CD4-positive, alpha-beta T cell treated with Interleukin-12 subunit alpha and Interleukin-12 subunit beta, for 1 hour (primary cell): ENCODE measurements at regions not wholly inside any gene's neighbourhood (a gene's known extent, or its start where the extent isn't known, plus 50 kb on each side); places are given as distances from the start of the nearest gene placed in this dataset.
"Not testable (repeated sequence)": the region's sequence is repeated elsewhere in the genome, so short reads cannot be mapped to it uniquely, and the experiment has no call there.

ENCODE experiments used
- DNase-seq: peaks from one replicate; pipeline ENCODE4 v3.0.0-alpha.2; 2020

- no peak for DNase-seq
Observed at GRCh38 chr4:133450813-133451212, 301.7 kb downstream of the PCDH10 start.

- no peak for DNase-seq
Observed at GRCh38 chr4:133440404-133440803, 291.3 kb downstream of the PCDH10 start.

- DNase-seq = no peak
Observed at GRCh38 chr4:133439830-133440229, 290.7 kb downstream of the PCDH10 start.

GRCh38 chr4:133424605-133425004, 275.5 kb downstream of the PCDH10 start:
- DNase-seq = no peak

GRCh38 chr4:133403913-133404312, 254.8 kb downstream of the PCDH10 start:
- no peak for DNase-seq

GRCh38 chr4:133402616-133403015, 253.5 kb downstream of the PCDH10 start:
- DNase-seq = no peak

GRCh38 chr4:133394971-133395627, 246.0 kb downstream of the PCDH10 start:
- no peak for DNase-seq

GRCh38 chr4:133390198-133390855, 241.2 kb downstream of the PCDH10 start:
- DNase-seq = no peak

- DNase-seq = no peak
Observed at GRCh38 chr4:133389029-133389428, 239.9 kb downstream of the PCDH10 start.

- no peak for DNase-seq
Observed at GRCh38 chr4:133385161-133385954, 236.3 kb downstream of the PCDH10 start.

- no peak for DNase-seq
Observed at GRCh38 chr4:133379681-133380438, 230.8 kb downstream of the PCDH10 start.

- DNase-seq = no peak
Observed at GRCh38 chr4:133377286-133377685, 228.2 kb downstream of the PCDH10 start.

GRCh38 chr4:133372699-133373098, 223.6 kb downstream of the PCDH10 start:
- no peak for DNase-seq

GRCh38 chr4:133355633-133356032, 206.5 kb downstream of the PCDH10 start:
- no peak for DNase-seq

- DNase-seq = no peak
Observed at GRCh38 chr4:133347409-133347808, 198.3 kb downstream of the PCDH10 start.

GRCh38 chr4:133324491-133324890, 175.4 kb downstream of the PCDH10 start:
- DNase-seq = no peak

GRCh38 chr4:133323670-133324069, 174.6 kb downstream of the PCDH10 start:
- no peak for DNase-seq

- no peak for DNase-seq
Observed at GRCh38 chr4:133320576-133321170, 171.6 kb downstream of the PCDH10 start.

- DNase-seq = no peak
Observed at GRCh38 chr4:133316909-133317308, 167.8 kb downstream of the PCDH10 start.

GRCh38 chr4:133314991-133315390, 165.9 kb downstream of the PCDH10 start:
- DNase-seq = no peak

- no peak for DNase-seq
Observed at GRCh38 chr4:133287396-133287795, 138.3 kb downstream of the PCDH10 start.

GRCh38 chr4:133278591-133278990, 129.5 kb downstream of the PCDH10 start:
- no peak for DNase-seq

- not testable (repeated sequence) for DNase-seq
Observed at GRCh38 chr4:133277940-133278339, 128.8 kb downstream of the PCDH10 start.
